Trophoblast cell (in vitro differentiated cells and primary cell): ENCODE measurements at regions not wholly inside any gene's neighbourhood (a gene's known extent, or its start where the extent isn't known, plus 50 kb on each side); places are given as distances from the start of the nearest gene placed in this dataset.

ENCODE experiments used
- DNase-seq, 2 donors: peaks; one replicate each; pipeline ENCODE4 v3.0.0-alpha.2; 2016
- H2AFZ ChIP-seq: 2 replicates; pipeline ENCODE4 v1.6.1; 2013; ENCODE audit warnings: low read length, moderate library complexity, mild to moderate bottlenecking; ENCODE audit not compliant: insufficient read depth, poor library complexity
- H2AK5ac ChIP-seq: 2 replicates; pipeline ENCODE4 v1.6.1; 2013; ENCODE audit warnings: mild to moderate bottlenecking, low read length
- H2BK120ac ChIP-seq: 2 replicates; pipeline ENCODE4 v1.6.1; 2013; ENCODE audit warnings: low read length, mild to moderate bottlenecking, moderate library complexity; ENCODE audit not compliant: insufficient read depth, poor library complexity
- H2BK12ac ChIP-seq: 2 replicates; pipeline ENCODE4 v1.6.1; 2013; ENCODE audit warnings: mild to moderate bottlenecking, low read length, moderate library complexity
- H2BK5ac ChIP-seq: 2 replicates; pipeline ENCODE4 v1.6.1; 2013; ENCODE audit warnings: low read length, low read depth, moderate library complexity, mild to moderate bottlenecking; ENCODE audit not compliant: poor library complexity
- H3K14ac ChIP-seq: 2 replicates; pipeline ENCODE4 v1.6.1; 2013; ENCODE audit warnings: mild to moderate bottlenecking, low read length
- H3K18ac ChIP-seq: 2 replicates; pipeline ENCODE4 v1.6.1; 2013; ENCODE audit warnings: mild to moderate bottlenecking, low read length
- H3K23ac ChIP-seq: 2 replicates; pipeline ENCODE4 v1.6.1; 2013; ENCODE audit warnings: low read length
- H3K27ac ChIP-seq: 2 replicates; pipeline ENCODE4 v1.5.1; 2013; ENCODE audit warnings: low read depth, mild to moderate bottlenecking, inconsistent platforms, low read length, moderate library complexity
- H3K27me3 ChIP-seq: 2 replicates; pipeline ENCODE4 v1.6.1; 2013; ENCODE audit warnings: inconsistent platforms, mild to moderate bottlenecking, low read length, moderate library complexity; ENCODE audit not compliant: insufficient read depth
- H3K36me3 ChIP-seq, 2 experiments: 1 replicate in 1 of 2; 2 replicates in 1 of 2; pipeline ENCODE4 v1.6.1; 2013; ENCODE audit warnings: low read length in 2 of 2, mild to moderate bottlenecking in 2 of 2, moderate library complexity in 1 of 2; ENCODE audit not compliant: insufficient read depth in 2 of 2, control insufficient read depth in 1 of 2
- H3K4ac ChIP-seq: 2 replicates; pipeline ENCODE4 v1.6.1; 2013; ENCODE audit warnings: low read depth, mild to moderate bottlenecking, low read length, moderate library complexity
- H3K4me1 ChIP-seq, 2 experiments: 1 replicate in 1 of 2; 2 replicates in 1 of 2; pipeline ENCODE4 v1.6.1; 2013; ENCODE audit warnings: low read length in 2 of 2, mild to moderate bottlenecking in 2 of 2, moderate library complexity in 1 of 2; ENCODE audit not compliant: insufficient read depth in 2 of 2, control insufficient read depth in 1 of 2
- H3K4me2 ChIP-seq: 2 replicates; pipeline ENCODE4 v1.6.1; 2013; ENCODE audit warnings: inconsistent platforms, mild to moderate bottlenecking, low read length, moderate library complexity
- H3K4me3 ChIP-seq: 2 replicates; pipeline ENCODE4 v1.5.1; 2013; ENCODE audit warnings: mild to moderate bottlenecking, low read depth, low read length, inconsistent platforms
- H3K79me1 ChIP-seq: one replicate; pipeline ENCODE4 v1.6.1; 2013; ENCODE audit warnings: low read length
- H3K79me2 ChIP-seq: 2 replicates; pipeline ENCODE4 v1.6.1; 2013; ENCODE audit warnings: low read length, mild to moderate bottlenecking; ENCODE audit not compliant: control insufficient read depth, insufficient read depth, poor library complexity
- H3K9ac ChIP-seq: 2 replicates; pipeline ENCODE4 v1.6.1; 2013; ENCODE audit warnings: mild to moderate bottlenecking, low read length
- H3K9me3 ChIP-seq: 2 replicates; pipeline ENCODE4 v1.6.1; 2013; ENCODE audit warnings: low read depth, mild to moderate bottlenecking, control low read depth, inconsistent platforms, low read length; ENCODE audit not compliant: insufficient read depth
- H4K12ac ChIP-seq: 2 replicates; pipeline ENCODE4 v1.6.1; 2013; ENCODE audit warnings: low read depth, mild to moderate bottlenecking, low read length, moderate library complexity
- H4K8ac ChIP-seq: 2 replicates; pipeline ENCODE4 v1.6.1; 2013; ENCODE audit warnings: low read depth, mild to moderate bottlenecking, low read length, moderate library complexity
- H4K91ac ChIP-seq: one replicate; pipeline ENCODE4 v1.6.1; 2013; ENCODE audit warnings: low read depth, mild to moderate bottlenecking, low read length, moderate library complexity
- WGBS: extraction: QIAGEN DNeasy Blood & Tissue Kit; methylation state at CpG from one replicate; pipeline ENCODE4 v1.1.7; 2013; ENCODE audit warnings: missing lambda C conversion rate; ENCODE audit not compliant: insufficient read length, insufficient coverage; ENCODE audit errors: extremely low coverage; 5-methylcytosine and 5-hydroxymethylcytosine counted together

DNA sequence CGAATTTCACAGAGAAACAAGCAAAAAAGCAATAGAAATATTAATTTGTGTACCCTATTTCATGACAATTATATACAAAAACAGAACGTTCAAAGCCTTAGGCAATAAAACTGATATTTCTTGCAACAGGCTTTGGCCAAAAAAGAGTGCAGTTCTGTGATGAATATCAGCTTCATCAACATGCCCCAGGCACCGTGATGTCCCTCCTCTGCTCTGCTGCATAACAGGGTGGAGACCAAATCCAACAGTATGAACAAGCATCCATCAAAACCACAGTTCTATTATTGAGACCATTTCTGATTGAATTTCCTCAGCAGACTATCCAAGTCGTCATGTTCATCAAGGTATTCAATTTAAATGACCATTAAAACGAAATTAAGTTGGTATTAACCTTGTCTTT, 722.6 kb upstream of the NRSN1 start:
- H2BK12ac ChIP-seq: no peak overlapping the region
- WGBS: no CpG with 5 or more reads among the region's 5 CpGs
- no peak overlapping the region for H3K18ac ChIP-seq

DNA sequence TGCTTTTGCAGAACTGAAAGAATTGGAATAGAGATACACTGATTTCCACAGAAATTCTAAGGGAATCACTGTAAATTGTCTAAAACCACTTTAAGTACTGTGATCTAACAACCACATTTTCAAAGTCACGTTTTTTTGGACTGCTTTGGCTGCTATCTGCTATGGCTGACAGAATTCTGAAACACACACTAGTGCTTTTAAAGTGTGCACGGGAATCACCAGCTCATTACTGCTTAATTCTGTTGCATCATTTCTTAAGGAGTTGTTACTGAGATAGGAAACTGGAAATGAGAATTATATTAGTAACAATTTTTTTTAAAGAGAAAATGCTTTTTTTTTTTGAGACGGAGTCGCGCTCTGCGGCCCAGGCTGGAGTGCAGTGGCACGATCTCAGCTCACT, 716.5 kb upstream of the NRSN1 start:
- Histone ChIP-seq H4K91ac (no peak overlapping the region), H3K27me3 (no peaks in the 10 kb centered on the region), H3K79me2 (no peaks in the 10 kb centered on the region), H3K36me3 (no peaks in the 10 kb centered on the region), H3K9ac (no peak overlapping the region), H3K14ac (no peak overlapping the region), H2BK120ac (no peak overlapping the region), H4K8ac (no peak overlapping the region), H2BK5ac (no peak overlapping the region), H4K12ac (no peak overlapping the region), H3K18ac (no peak overlapping the region), H3K4ac (no peak overlapping the region), H2AFZ (no peak overlapping the region), H3K79me1 (no peaks in the 10 kb centered on the region), H2AK5ac (no peak overlapping the region), H3K9me3 (no peaks in the 10 kb centered on the region), H2BK12ac (no peak overlapping the region), H3K23ac (no peak overlapping the region), H3K27ac (no peak overlapping the region), H3K4me3 (no peak overlapping the region), H3K4me2 (no peak overlapping the region), H3K4me1 (no peaks in the 10 kb centered on the region)
- WGBS: no CpG with 5 or more reads among the region's 7 CpGs
- DNase-seq: no peak

More for the DNA sequence above, 722.6 kb upstream of the NRSN1 start:
- Histone ChIP-seq H4K12ac (no peak overlapping the region), H3K4me2 (no peak overlapping the region), H3K4me1 (no peaks in the 10 kb centered on the region), H4K8ac (no peak overlapping the region), H3K14ac (no peak overlapping the region), H2BK120ac (no peak overlapping the region), H3K79me2 (no peaks in the 10 kb centered on the region), H2BK5ac (no peak overlapping the region), H3K4me3 (no peak overlapping the region), H3K27ac (no peak overlapping the region), H4K91ac (no peak overlapping the region), H3K23ac (no peak overlapping the region), H3K4ac (no peak overlapping the region), H3K9me3 (no peaks in the 10 kb centered on the region), H2AK5ac (no peak overlapping the region), H3K79me1 (no peaks in the 10 kb centered on the region), H3K9ac (no peak overlapping the region), H2AFZ (no peak overlapping the region), H3K36me3 (no peaks in the 10 kb centered on the region), H3K27me3 (no peaks in the 10 kb centered on the region)
- DNase-seq: no peak

DNA sequence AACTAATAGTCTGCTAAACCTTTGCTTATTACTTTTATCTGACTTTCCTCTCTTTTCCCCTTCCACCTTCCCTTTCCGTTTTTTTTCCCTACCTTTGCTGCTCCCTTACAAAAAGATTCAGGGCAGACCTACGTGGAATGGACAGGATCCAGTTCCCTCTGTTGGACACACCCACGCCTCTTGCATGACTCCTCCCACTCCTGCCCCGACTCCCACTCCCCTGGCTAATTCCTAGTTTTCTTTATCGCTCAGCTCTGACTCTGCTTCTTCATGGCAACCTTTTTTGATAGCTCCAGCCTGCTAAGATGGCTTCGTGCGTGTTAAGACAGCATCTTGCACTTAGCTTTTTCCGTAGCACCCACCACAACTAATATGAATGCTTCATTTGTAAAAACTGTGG, 715.6 kb upstream of the NRSN1 start:
- Histone ChIP-seq H3K23ac (no peak overlapping the region), H3K27me3 (no peaks in the 10 kb centered on the region), H3K4me2 (no peak overlapping the region), H3K9me3 (no peaks in the 10 kb centered on the region), H2BK120ac (no peak overlapping the region), H2BK12ac (no peak overlapping the region), H4K91ac (no peak overlapping the region), H3K18ac (no peak overlapping the region), H3K4ac (no peak overlapping the region), H2AFZ (no peak overlapping the region), H2BK5ac (no peak overlapping the region), H3K9ac (no peak overlapping the region), H3K14ac (no peak overlapping the region), H3K79me1 (no peaks in the 10 kb centered on the region), H2AK5ac (no peak overlapping the region), H3K27ac (no peak overlapping the region), H3K4me1 (no peaks in the 10 kb centered on the region), H4K8ac (no peak overlapping the region), H3K4me3 (no peak overlapping the region), H3K79me2 (no peaks in the 10 kb centered on the region), H4K12ac (no peak overlapping the region), H3K36me3 (no peaks in the 10 kb centered on the region)
- no CpG with 5 or more reads among the region's 8 CpGs for WGBS
- DNase-seq: no peak

DNA sequence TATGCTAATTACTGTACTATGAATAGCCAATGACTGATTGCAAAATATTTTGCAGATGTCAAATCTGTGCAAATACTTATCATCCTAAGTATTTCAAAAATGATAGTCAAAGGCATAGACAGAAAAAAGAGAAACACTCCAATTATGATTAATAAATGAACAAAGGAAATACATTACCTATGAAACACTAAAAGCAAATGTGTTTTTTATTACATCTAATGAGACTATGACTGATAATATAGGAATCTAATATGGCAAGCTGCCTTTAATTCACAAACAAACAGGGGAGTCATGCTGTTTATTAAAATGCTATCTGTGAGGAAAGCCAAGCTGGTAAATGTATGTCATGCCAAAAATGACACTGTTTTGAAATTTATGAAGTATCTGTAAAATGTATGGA, 713.2 kb upstream of the NRSN1 start:
- H3K27ac ChIP-seq: no peak overlapping the region
- no peak overlapping the region for H3K14ac ChIP-seq
- H4K91ac ChIP-seq: no peak overlapping the region
- H2AFZ ChIP-seq: no peak overlapping the region
- H3K4me1 ChIP-seq: no peaks in the 10 kb centered on the region
- no peaks in the 10 kb centered on the region for H3K27me3 ChIP-seq
- no peaks in the 10 kb centered on the region for H3K79me2 ChIP-seq
- no peak overlapping the region for H2BK12ac ChIP-seq
- no peak overlapping the region for H3K4ac ChIP-seq
- no peaks in the 10 kb centered on the region for H3K36me3 ChIP-seq
- no peak overlapping the region for H2AK5ac ChIP-seq
- no peak overlapping the region for H3K4me2 ChIP-seq
- H2BK120ac ChIP-seq: no peak overlapping the region
- no peaks in the 10 kb centered on the region for H3K9me3 ChIP-seq
- no peak for DNase-seq
- no peak overlapping the region for H2BK5ac ChIP-seq
- H3K79me1 ChIP-seq: no peaks in the 10 kb centered on the region
- H3K4me3 ChIP-seq: no peak overlapping the region
- H4K12ac ChIP-seq: no peak overlapping the region
- no peak overlapping the region for H3K18ac ChIP-seq
- H4K8ac ChIP-seq: no peak overlapping the region
- H3K9ac ChIP-seq: no peak overlapping the region
- H3K23ac ChIP-seq: no peak overlapping the region
